ENCODE measurements at regions not wholly inside any gene's neighbourhood (a gene's known extent, or its start where the extent isn't known, plus 50 kb on each side); places are given as distances from the start of the nearest gene placed in this dataset.
"Not testable (repeated sequence)": the region's sequence is repeated elsewhere in the genome, so short reads cannot be mapped to it uniquely, and the experiment has no call there.

- DNase-seq = no peak
Observed at GRCh38 chr10:25076506-25077177, 60.2 kb downstream of the THNSL1 start.

GRCh38 chr10:25078658-25079431, 62.4 kb downstream of the THNSL1 start:
- no peak for DNase-seq

GRCh38 chr10:25080880-25081581, 64.6 kb downstream of the THNSL1 start:
- peak; percentile 68 to 73 for DNase-seq

GRCh38 chr10:25082276-25083204, 66.1 kb downstream of the THNSL1 start:
- DNase-seq = no peak

GRCh38 chr10:25083546-25084111, 67.2 kb downstream of the THNSL1 start:
- DNase-seq = no peak

- no peak for DNase-seq
Observed at GRCh38 chr10:25084447-25084846, 68.0 kb downstream of the THNSL1 start.

GRCh38 chr10:25094590-25094989, 78.2 kb downstream of the THNSL1 start:
- DNase-seq = no peak

- DNase-seq = no peak
Observed at GRCh38 chr10:25097669-25098411, 77.0 kb upstream of the GPR158 start.

GRCh38 chr10:25100141-25100540, 74.7 kb upstream of the GPR158 start:
- DNase-seq = no peak

GRCh38 chr10:25101461-25102146, 73.2 kb upstream of the GPR158 start:
- no peak for DNase-seq

GRCh38 chr10:25102147-25102822, 72.5 kb upstream of the GPR158 start:
- no peak for DNase-seq

GRCh38 chr10:25103703-25104102, 71.1 kb upstream of the GPR158 start:
- no peak for DNase-seq

GRCh38 chr10:25104441-25104840, 70.4 kb upstream of the GPR158 start:
- no peak for DNase-seq

GRCh38 chr10:25105262-25105661, 69.5 kb upstream of the GPR158 start:
- no peak for DNase-seq

GRCh38 chr10:25105743-25106260, 69.0 kb upstream of the GPR158 start:
- no peak for DNase-seq

- DNase-seq = no peak
Observed at GRCh38 chr10:25107756-25108155, 67.0 kb upstream of the GPR158 start.

GRCh38 chr10:25109896-25110295, 64.9 kb upstream of the GPR158 start:
- DNase-seq = not testable (repeated sequence)

- no peak for DNase-seq
Observed at GRCh38 chr10:25112016-25112415, 62.8 kb upstream of the GPR158 start.

- DNase-seq = peak; percentile 55 to 57
Observed at GRCh38 chr10:25113191-25114035, 61.4 kb upstream of the GPR158 start.

All from activated T-cell treated with anti-CD3 and anti-CD28 coated beads, Interleukin-2, amount 50 U/mL, for 48 hours (primary cell).